Activated CD8-positive, alpha-beta memory T cell treated with anti-CD3 and anti-CD28 coated beads, Interleukin-2, amount 50 U/mL, for 4 hours (primary cell): ENCODE measurements at regions not wholly inside any gene's neighbourhood (a gene's known extent, or its start where the extent isn't known, plus 50 kb on each side); places are given as distances from the start of the nearest gene placed in this dataset.
"Not testable (repeated sequence)": the region's sequence is repeated elsewhere in the genome, so short reads cannot be mapped to it uniquely, and the experiment has no call there.

Source experiments
- DNase-seq: peaks from one replicate; pipeline ENCODE4 v3.0.0-alpha.2; 2020

- no peak for DNase-seq
These were observed 67.7 kb downstream of the SMIM20 start for GRCh38 chr4:25981749-25982148.

GRCh38 chr4:25982962-25983361, 68.9 kb downstream of the SMIM20 start:
- DNase-seq: no peak

- no peak for DNase-seq
These were observed 70.2 kb downstream of the SMIM20 start for GRCh38 chr4:25984266-25984665.

DNA sequence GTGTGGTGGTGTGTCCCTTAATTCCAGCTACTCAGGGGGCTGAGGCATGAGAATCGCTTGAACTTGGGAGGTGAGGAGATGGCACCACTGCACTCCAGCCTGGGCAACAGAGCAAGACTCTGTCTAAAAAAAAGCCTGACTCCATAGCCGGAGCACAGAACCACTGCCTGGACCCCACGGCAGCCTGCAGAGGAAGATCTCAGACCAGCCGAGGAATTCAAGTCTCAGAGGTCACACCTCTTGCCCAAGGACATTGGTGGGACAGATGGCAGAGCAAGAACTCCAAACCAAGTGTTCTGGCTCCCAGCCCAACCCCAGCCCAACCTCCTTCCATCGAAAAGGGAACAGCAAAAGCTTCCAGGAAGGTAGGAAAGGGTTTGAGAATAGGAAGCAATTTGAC, 70.8 kb downstream of the SMIM20 start:
- DNase-seq: no peak

DNA sequence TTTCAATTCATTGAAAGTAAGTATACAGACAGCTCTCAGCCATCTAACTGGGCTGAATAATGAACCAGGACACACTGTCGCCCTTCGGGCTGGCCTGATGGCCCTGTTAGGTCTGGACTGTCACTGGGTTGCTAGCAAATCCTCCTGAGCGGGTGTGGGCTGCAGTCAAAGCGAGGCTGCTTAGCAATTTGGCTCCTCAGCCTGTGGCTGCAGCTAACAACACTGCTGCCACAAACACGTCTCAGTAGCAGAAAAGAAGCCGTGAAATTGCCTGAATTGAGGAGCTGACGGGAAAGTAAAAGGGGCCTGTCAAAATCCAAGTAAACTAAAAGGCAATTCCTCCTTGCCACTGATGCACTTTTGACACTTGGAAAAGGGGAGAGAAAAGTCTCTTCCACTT, 72.8 kb downstream of the SMIM20 start:
- DNase-seq: no peak

- DNase-seq: no peak
These were observed 77.3 kb downstream of the SMIM20 start for GRCh38 chr4:25991340-25991739.

DNA sequence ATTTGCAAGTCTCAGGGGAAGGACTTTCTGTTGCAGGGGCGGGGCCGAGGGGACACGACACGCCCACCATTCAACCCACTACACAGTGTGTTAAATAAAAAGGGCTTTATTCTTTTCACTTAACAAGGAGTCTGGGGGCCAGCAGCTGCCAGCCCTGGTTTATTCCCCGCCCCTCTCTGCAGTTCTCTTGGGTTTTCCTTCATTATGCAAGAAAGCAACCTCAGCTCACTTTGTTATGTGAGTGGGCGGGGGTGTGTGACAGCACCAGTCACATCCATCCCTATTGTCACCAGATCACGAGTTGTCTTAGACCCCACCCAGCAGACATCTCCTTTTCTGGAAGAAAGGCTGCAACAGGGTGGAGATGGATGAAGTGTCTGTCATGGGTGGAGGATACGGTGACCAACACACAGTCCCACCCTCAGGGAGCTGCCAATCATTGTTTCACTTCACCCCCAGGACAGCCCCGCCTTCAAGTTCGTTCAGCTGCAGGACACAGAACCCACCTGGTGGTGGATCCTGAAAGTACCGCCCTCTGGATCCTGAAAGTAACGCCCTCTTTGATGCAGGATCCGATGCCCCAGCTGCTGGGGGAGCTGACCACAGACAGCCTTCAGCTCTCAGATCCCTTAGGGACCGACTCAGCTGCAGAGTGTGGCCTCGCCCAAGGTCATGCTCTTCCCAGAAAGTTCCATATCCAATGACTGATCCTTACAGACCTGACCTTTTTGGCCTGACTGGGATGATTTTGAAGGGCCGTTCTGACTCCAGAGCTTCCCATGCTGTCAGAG, 79.6 kb downstream of the SMIM20 start:
- DNase-seq: no peak

- not testable (repeated sequence) for DNase-seq
These were observed 80.6 kb downstream of the SMIM20 start for GRCh38 chr4:25994577-25994976.

DNA sequence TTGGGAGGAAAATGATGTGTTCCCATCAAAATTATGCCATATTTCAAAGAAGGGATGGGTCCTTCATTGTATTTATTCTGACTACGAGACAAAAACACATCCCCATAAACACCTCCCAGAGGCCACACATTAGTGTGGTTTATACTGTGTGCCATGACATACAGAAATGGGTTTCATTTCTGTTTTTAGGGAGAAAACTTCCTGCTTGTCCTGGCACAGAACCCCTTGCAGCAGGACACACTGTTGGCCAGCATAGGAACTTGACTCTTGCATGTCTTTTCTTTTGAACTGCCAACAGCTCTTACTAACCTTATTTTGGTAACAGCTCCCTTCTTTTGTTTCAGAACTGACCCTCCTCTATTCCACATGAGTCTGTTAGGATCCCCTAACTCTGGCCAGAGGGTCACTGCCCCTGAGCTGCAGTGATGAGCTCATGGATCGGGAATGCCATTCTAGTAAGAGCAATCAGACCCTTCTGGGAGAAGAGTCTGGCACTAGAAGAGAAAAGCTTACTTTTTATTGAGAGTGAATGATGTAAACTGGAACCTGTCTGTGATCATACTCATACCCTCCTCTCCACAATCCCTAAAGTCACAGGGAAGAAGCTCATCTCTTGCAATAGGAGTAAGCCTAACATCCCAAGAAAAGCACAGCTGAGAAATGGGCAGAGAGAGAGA, 86.4 kb downstream of the SMIM20 start:
- DNase-seq: no peak

DNA sequence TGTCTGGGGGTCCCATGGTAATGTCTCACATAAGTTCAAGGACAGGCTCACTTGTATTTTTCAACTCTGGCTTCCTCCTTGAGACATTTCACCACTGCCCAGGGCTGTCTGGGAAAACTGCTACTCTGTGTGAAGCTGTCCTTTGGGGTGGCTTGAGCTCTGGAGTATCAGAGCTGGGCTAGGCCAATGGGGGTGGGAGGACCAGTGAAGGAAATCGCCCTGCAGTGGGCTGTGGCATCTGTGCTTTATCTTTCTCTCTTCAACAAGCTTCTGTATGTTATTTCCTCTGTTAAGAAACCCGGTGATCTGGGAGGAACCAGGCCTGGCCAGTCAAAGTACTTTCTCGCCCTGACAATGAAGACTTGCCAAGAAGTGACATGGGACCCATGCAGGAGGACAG, 87.4 kb downstream of the SMIM20 start:
- no peak for DNase-seq

DNA sequence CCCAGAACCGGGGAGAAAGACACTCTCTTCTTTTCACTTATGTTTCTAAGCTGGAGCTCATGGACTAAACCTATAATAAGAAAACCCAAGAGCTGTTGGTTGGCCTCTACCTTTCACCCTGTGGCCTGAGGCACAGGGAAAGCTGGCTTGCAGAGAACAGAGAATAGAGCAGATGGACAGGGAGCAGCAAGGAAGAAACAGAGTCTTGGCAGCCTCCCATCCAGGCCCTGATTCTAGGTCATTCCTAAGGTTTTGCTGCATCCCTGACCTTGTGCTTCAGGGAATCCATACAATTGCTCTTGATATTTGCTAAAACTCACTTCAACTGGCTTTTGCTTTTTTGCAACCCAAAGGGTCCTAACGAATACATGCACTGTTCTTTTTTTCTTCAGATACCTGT, 87.8 kb downstream of the SMIM20 start:
- DNase-seq: no peak

- no peak for DNase-seq
These were observed 89.0 kb downstream of the SMIM20 start for GRCh38 chr4:26003056-26003455.

DNA sequence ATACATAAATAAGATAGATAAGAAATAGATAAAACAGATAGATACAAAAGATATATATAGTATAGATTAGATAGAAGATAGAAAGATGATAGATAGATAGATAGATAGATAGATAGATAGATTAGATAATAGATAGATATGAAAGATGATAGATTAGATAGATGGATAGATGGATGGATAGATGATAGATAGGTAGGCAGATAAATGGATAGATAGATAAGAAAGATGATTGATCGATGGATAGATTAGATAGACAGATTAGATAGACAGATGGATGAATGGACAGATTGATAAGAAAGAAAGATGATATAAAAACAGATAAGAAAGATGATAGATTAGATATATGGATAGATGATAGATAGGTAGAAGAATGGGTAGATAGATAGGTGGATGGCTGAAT, 90.3 kb downstream of the SMIM20 start:
- no peak for DNase-seq

DNA sequence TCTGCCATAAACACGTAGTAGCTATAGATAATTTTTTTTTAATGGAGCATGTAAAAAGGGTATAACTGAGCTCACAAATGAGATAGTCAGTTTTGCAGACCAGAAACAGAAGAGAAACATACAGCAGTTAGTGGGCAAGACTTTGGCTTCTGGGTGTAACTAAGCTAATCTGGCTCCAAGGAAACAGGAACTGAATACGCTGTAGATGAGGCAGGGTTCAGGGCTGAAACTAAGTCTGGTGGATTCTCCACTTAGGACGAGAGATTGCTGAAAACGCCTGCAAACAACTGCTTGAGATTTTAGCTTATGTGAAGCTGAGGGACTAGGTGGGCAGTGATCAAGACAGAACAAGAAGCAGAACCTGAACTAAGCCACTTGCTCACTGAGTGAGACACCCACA, 91.7 kb downstream of the SMIM20 start:
- no peak for DNase-seq

DNA sequence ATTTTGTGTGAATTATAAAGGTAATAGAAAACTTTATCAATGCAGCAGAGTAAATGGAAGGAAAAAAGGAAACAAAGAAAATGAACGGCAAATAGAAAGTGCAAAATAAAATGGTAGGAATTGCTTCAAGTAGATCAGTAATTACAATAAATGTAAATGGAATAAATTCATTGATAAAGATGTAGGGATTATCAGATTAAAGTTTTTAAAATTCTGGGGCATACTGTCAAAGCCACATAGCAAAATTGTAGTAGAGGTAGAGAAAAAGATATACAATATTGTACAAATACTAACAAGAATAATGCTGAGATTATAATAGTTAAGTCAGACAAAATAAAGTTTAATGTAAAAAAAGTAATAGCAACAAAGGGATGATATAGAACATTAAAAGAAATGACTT, 94.7 kb downstream of the SMIM20 start:
- no peak for DNase-seq

- DNase-seq: no peak
These were observed 95.5 kb downstream of the SMIM20 start for GRCh38 chr4:26009502-26009901.

- no peak for DNase-seq
These were observed 96.3 kb downstream of the SMIM20 start for GRCh38 chr4:26010304-26010703.

DNA sequence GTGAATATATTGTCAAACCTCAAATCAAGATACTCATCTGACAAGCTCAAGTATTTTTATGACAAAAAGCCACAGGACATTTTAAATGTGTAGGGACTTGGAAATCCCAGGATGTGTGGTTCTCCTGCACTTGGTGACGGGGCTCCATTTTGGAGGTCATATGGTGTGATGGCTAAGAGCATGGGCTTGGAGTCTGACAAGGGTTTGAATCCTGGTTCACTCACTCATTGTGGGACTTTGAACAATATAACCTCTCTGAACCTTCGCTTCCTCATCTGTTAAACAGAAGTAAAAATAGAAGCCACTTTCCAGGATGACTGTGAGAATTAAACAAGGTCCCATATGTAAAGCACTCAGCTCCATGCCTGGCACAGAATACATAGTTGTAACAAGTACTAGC, 99.6 kb downstream of the SMIM20 start:
- no peak for DNase-seq

- no peak for DNase-seq
These were observed 101.2 kb downstream of the SMIM20 start for GRCh38 chr4:26015133-26015651.

- DNase-seq: no peak
These were observed 101.9 kb downstream of the SMIM20 start for GRCh38 chr4:26015906-26016305.

GRCh38 chr4:26017531-26017930, 103.5 kb downstream of the SMIM20 start:
- no peak for DNase-seq

DNA sequence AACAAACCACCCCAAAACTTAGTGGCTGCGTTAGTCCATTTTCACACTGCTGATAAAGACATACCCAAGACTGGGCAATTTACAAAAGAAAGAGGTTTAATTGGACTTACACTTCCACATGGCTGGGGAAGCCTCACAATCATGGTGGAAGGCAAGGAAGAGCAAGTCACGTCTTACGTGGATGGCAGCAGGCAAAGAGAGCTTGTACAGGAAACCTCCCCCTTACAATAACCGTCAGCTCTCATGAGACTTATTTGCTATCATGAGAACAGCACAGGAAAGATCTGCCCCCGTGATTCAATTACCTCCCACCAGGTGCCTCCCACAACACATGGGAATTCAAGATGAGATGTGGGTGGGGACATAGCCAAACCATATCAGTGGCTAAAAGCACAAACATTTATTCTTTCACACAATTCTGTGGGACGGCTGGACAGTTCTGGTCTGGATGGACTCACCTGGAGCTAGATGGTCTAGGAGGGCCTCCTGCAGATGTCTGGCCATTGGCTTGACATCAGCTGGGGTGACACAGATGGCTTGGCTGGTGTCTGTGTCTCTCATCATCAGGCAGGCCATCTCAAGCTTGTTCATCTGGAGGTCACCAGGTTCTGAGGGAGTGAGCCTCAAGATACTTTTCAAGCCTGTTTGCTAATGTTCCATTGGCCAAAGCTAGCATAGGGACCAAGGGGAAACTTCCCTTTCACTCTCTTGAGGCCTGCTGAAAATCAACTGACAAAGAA, 104.1 kb downstream of the SMIM20 start:
- DNase-seq: not testable (repeated sequence)

- DNase-seq: no peak
These were observed 106.2 kb downstream of the SMIM20 start for GRCh38 chr4:26020083-26020668.
